Brain pericyte (primary cell): ENCODE measurements at regions not wholly inside any gene's neighbourhood (a gene's known extent, or its start where the extent isn't known, plus 50 kb on each side); places are given as distances from the start of the nearest gene placed in this dataset.
"Not testable (repeated sequence)": the region's sequence is repeated elsewhere in the genome, so short reads cannot be mapped to it uniquely, and the experiment has no call there.

Experiments
- DNase-seq: peaks from one replicate; pipeline ENCODE4 v3.0.0-alpha.2; 2012; ENCODE audit warnings: low read depth, low spot score

GRCh38 chr3:27559381-27559780, 75.2 kb upstream of the SLC4A7 start:
- no peak for DNase-seq

- no peak for DNase-seq
Observed at GRCh38 chr3:27557411-27557810, 73.2 kb upstream of the SLC4A7 start.

GRCh38 chr3:27556887-27557286, 72.7 kb upstream of the SLC4A7 start:
- DNase-seq = no peak

- no peak for DNase-seq
Observed at GRCh38 chr3:27554706-27555105, 70.5 kb upstream of the SLC4A7 start.

- DNase-seq = no peak
Observed at GRCh38 chr3:27553886-27554540, 69.8 kb upstream of the SLC4A7 start.

- DNase-seq = not testable (repeated sequence)
Observed at GRCh38 chr3:27552708-27553107, 68.5 kb upstream of the SLC4A7 start.

- DNase-seq = not testable (repeated sequence)
Observed at GRCh38 chr3:27551413-27551812, 67.2 kb upstream of the SLC4A7 start.

- DNase-seq = no peak
Observed at GRCh38 chr3:27545061-27545460, 60.9 kb upstream of the SLC4A7 start.

- DNase-seq = no peak
Observed at GRCh38 chr3:27544372-27544865, 60.2 kb upstream of the SLC4A7 start.

- no peak for DNase-seq
Observed at GRCh38 chr3:27542476-27542875, 58.3 kb upstream of the SLC4A7 start.

- DNase-seq = no peak
Observed at GRCh38 chr3:27540231-27540630, 56.0 kb upstream of the SLC4A7 start.

- DNase-seq = no peak
Observed at GRCh38 chr3:27536491-27536890, 52.3 kb upstream of the SLC4A7 start.

GRCh38 chr3:27535809-27536392, 51.7 kb upstream of the SLC4A7 start:
- no peak for DNase-seq

GRCh38 chr3:27533718-27534573, 49.8 kb upstream of the SLC4A7 start:
- peak; percentile 94 for DNase-seq
